K562 (cell line): ENCODE measurements at regions not wholly inside any gene's neighbourhood (a gene's known extent, or its start where the extent isn't known, plus 50 kb on each side); places are given as distances from the start of the nearest gene placed in this dataset.
A peak's percentile ranks its signal among the peaks of the same experiment; 100 is the strongest.

ENCODE experiments used
- HDAC2 ChIP-seq: fragments of 450-650 bp; IDR thresholded peaks from 2 replicates; pipeline ENCODE4 v1.6.1; 2016; ENCODE audit warnings: mild to moderate bottlenecking
- HMG20B ChIP-seq: fragments of 250-450 bp; sonication (Bioruptor Pico); IDR thresholded peaks from 2 replicates; pipeline ENCODE4 v1.5.0; 2021; ENCODE audit warnings: mild to moderate bottlenecking
- ILK ChIP-seq: fragments of 450-650 bp; IDR thresholded peaks from 2 replicates; pipeline ENCODE4 v1.6.1; 2016; ENCODE audit warnings: missing genetic modification characterization, low read depth, mild to moderate bottlenecking, missing compliant biosample characterization, moderate library complexity, borderline replicate concordance
- MCM2 ChIP-seq: fragments of 450-650 bp; IDR thresholded peaks from 2 replicates; pipeline ENCODE4 v1.6.1; 2017; ENCODE audit warnings: low read depth, mild to moderate bottlenecking
- POLR3G ChIP-seq: IDR thresholded peaks from 2 replicates; pipeline ENCODE4 v1.6.1; 2011; ENCODE audit not compliant: insufficient read length, insufficient replicate concordance; ENCODE audit errors: extremely low read depth
- RFX7 ChIP-seq: fragments of 250-450 bp; sonication (Bioruptor Pico); IDR thresholded peaks from 2 replicates; pipeline ENCODE4 v1.5.1; 2021; ENCODE audit warnings: mild to moderate bottlenecking
- SNIP1 ChIP-seq: fragments of 450-650 bp; IDR thresholded peaks from 2 replicates; pipeline ENCODE4 v1.7.1; 2017; ENCODE audit warnings: low read depth, mild to moderate bottlenecking
- TAF7 ChIP-seq: fragments of 450-650 bp; IDR thresholded peaks from 2 replicates; pipeline ENCODE4 v1.6.1; 2016; ENCODE audit warnings: missing genetic modification characterization, missing compliant biosample characterization
- TBP ChIP-seq: optimal IDR thresholded peaks from 2 replicates; pipeline ENCODE3; 2011; ENCODE audit warnings: low read depth, low read length, improper control_type of control experiment
- TCFL5 ChIP-seq: fragments of 250-450 bp; sonication (Bioruptor Pico); conservative IDR thresholded peaks from 2 replicates; pipeline ENCODE4 v1.6.1; 2021; ENCODE audit warnings: mild to moderate bottlenecking, moderate library complexity, matching md5 sums
- U2AF2 ChIP-seq: fragments of 200-400 bp; formaldehyde crosslinking; optimal IDR thresholded peaks from 2 replicates; pipeline ENCODE3; 2017; ENCODE audit warnings: low read depth, mild to moderate bottlenecking, low read length
- XRCC5 ChIP-seq: fragments of 200-400 bp; formaldehyde crosslinking; IDR thresholded peaks from 2 replicates; pipeline ENCODE4 v1.6.1; 2017; ENCODE audit warnings: low read depth, mild to moderate bottlenecking, low read length
- TF ChIP-seq, protein P1 (sequence below): fragments of 200-800 bp; sonication (Bioruptor generic); IDR thresholded peaks from 2 replicates; pipeline ENCODE4 v1.6.1; 2016; ENCODE audit warnings: missing genetic modification characterization, missing compliant biosample characterization
- TF ChIP-seq, protein P2 (sequence below): sonication (generic); formaldehyde crosslinking; IDR thresholded peaks from 2 replicates; pipeline ENCODE4 v1.8.0; 2023; ENCODE audit warnings: mild to moderate bottlenecking, missing genetic modification reagents
- TF ChIP-seq, protein P3 (sequence below), 3 experiments: IDR thresholded peaks in 2 of 3; conservative IDR thresholded peaks in 1 of 3; 2 replicates each; pipeline ENCODE4 v1.5.1; 2011 to 2012; ENCODE audit warnings: low read length in 3 of 3, mild to moderate bottlenecking in 3 of 3, control low read depth in 2 of 3, improper control_type of control experiment in 1 of 3, inconsistent platforms in 1 of 3, low read depth in 1 of 3, mixed read lengths in 1 of 3, moderate library complexity in 1 of 3; ENCODE audit not compliant: insufficient read depth in 2 of 3
- TF ChIP-seq, protein P4 (sequence below), 2 experiments: fragments of 450-650 bp in 1 of 2; sonication (generic) in 1 of 2; formaldehyde crosslinking; conservative IDR thresholded peaks; 2 replicates each; pipeline versions ENCODE4 v1.4.0 to v1.8.1; 2020 to 2022; ENCODE audit warnings: mild to moderate bottlenecking in 1 of 2, missing genetic modification reagents in 1 of 2

DNA sequence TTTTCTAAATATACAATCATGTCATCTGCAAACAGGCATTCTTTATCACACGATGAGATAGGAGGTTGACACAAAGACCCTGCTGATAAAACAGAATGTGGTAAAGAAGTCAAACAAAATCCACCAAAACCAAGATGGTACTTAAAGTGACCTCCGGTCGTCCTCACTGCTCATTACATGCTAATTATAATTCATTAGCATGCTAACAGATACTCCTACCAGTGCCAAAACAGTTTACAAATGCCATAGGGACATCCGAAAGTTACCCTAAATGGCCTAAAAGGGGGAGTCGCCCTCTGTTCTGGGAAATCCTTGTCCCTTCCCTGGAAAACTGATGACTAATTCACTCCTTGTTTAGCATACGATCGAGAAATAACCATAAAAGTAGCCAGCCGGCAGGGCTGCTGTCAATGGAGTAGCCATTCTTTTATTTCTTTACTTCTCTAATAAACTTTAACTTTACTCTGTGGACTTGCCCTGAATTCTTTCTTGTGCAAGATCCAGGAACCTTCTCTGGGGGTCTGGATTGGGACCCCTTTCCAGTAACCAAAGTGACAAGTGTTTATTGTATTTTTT lies 126.6 kb downstream of the CCDC71L start (continued):
- TF ChIP-seq, protein P1, sequence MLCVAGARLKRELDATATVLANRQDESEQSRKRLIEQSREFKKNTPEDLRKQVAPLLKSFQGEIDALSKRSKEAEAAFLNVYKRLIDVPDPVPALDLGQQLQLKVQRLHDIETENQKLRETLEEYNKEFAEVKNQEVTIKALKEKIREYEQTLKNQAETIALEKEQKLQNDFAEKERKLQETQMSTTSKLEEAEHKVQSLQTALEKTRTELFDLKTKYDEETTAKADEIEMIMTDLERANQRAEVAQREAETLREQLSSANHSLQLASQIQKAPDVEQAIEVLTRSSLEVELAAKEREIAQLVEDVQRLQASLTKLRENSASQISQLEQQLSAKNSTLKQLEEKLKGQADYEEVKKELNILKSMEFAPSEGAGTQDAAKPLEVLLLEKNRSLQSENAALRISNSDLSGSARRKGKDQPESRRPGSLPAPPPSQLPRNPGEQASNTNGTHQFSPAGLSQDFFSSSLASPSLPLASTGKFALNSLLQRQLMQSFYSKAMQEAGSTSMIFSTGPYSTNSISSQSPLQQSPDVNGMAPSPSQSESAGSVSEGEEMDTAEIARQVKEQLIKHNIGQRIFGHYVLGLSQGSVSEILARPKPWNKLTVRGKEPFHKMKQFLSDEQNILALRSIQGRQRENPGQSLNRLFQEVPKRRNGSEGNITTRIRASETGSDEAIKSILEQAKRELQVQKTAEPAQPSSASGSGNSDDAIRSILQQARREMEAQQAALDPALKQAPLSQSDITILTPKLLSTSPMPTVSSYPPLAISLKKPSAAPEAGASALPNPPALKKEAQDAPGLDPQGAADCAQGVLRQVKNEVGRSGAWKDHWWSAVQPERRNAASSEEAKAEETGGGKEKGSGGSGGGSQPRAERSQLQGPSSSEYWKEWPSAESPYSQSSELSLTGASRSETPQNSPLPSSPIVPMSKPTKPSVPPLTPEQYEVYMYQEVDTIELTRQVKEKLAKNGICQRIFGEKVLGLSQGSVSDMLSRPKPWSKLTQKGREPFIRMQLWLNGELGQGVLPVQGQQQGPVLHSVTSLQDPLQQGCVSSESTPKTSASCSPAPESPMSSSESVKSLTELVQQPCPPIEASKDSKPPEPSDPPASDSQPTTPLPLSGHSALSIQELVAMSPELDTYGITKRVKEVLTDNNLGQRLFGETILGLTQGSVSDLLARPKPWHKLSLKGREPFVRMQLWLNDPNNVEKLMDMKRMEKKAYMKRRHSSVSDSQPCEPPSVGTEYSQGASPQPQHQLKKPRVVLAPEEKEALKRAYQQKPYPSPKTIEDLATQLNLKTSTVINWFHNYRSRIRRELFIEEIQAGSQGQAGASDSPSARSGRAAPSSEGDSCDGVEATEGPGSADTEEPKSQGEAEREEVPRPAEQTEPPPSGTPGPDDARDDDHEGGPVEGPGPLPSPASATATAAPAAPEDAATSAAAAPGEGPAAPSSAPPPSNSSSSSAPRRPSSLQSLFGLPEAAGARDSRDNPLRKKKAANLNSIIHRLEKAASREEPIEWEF (CRISPR knock-in tag), result no peak
- TF ChIP-seq RFX7 (CRISPR knock-in tag) (no peak), TCFL5 (CRISPR knock-in tag) (no peak), TAF7 (no peak), HDAC2 (0 out of 2 replicates have a peak, but pooled peaks have one; percentile 52), ILK (tag) (no peak), U2AF2 (no peak), MCM2 (no peak), XRCC5 (no peak), SNIP1 (no peak), POLR3G (no peak), HMG20B (no peak), TBP (no peak)
- TF ChIP-seq, protein P2, sequence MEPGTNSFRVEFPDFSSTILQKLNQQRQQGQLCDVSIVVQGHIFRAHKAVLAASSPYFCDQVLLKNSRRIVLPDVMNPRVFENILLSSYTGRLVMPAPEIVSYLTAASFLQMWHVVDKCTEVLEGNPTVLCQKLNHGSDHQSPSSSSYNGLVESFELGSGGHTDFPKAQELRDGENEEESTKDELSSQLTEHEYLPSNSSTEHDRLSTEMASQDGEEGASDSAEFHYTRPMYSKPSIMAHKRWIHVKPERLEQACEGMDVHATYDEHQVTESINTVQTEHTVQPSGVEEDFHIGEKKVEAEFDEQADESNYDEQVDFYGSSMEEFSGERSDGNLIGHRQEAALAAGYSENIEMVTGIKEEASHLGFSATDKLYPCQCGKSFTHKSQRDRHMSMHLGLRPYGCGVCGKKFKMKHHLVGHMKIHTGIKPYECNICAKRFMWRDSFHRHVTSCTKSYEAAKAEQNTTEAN (CRISPR knock-in tag), result no peak
- TF ChIP-seq, protein P3, sequence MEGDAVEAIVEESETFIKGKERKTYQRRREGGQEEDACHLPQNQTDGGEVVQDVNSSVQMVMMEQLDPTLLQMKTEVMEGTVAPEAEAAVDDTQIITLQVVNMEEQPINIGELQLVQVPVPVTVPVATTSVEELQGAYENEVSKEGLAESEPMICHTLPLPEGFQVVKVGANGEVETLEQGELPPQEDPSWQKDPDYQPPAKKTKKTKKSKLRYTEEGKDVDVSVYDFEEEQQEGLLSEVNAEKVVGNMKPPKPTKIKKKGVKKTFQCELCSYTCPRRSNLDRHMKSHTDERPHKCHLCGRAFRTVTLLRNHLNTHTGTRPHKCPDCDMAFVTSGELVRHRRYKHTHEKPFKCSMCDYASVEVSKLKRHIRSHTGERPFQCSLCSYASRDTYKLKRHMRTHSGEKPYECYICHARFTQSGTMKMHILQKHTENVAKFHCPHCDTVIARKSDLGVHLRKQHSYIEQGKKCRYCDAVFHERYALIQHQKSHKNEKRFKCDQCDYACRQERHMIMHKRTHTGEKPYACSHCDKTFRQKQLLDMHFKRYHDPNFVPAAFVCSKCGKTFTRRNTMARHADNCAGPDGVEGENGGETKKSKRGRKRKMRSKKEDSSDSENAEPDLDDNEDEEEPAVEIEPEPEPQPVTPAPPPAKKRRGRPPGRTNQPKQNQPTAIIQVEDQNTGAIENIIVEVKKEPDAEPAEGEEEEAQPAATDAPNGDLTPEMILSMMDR (IDR thresholded peaks at IDR 0.05 in 2 of 3, conservative IDR thresholded peaks at IDR 0.05 in 1 of 3; ENCODE audit: insufficient read depth in 2 of 3, low read depth in 1 of 3, low read length in 3 of 3), result no peak
- TF ChIP-seq, protein P4, sequence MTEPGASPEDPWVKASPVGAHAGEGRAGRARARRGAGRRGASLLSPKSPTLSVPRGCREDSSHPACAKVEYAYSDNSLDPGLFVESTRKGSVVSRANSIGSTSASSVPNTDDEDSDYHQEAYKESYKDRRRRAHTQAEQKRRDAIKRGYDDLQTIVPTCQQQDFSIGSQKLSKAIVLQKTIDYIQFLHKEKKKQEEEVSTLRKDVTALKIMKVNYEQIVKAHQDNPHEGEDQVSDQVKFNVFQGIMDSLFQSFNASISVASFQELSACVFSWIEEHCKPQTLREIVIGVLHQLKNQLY (CRISPR knock-in tag; conservative IDR thresholded peaks at IDR 0.05), result no peak
